GM18499 (cell line): ENCODE measurements at regions not wholly inside any gene's neighbourhood (a gene's known extent, or its start where the extent isn't known, plus 50 kb on each side); places are given as distances from the start of the nearest gene placed in this dataset.

ENCODE experiments used
- ATAC-seq: cut with Tn5 transposase; IDR thresholded peaks from one replicate; pipeline ENCODE4 v1.9.1; 2021; ENCODE audit warnings: moderate number of reproducible peaks; ENCODE audit not compliant: insufficient read depth, unreplicated experiment

GRCh38 chr3:84825817-84826216 is 133.0 kb upstream of the CADM2 start:
- no peak for ATAC-seq

- no peak for ATAC-seq
Measured at GRCh38 chr3:84830476-84830875, 128.3 kb upstream of the CADM2 start.

- ATAC-seq: no peak
Measured at GRCh38 chr3:84835366-84835765, 123.4 kb upstream of the CADM2 start.

GRCh38 chr3:84836961-84837360 is 121.8 kb upstream of the CADM2 start:
- ATAC-seq: no peak

GRCh38 chr3:84877092-84877491 is 81.7 kb upstream of the CADM2 start:
- ATAC-seq: no peak

GRCh38 chr3:84881288-84881687 is 77.5 kb upstream of the CADM2 start:
- no peak for ATAC-seq

GRCh38 chr3:84885199-84885882 is 73.4 kb upstream of the CADM2 start:
- no peak for ATAC-seq

GRCh38 chr3:84891851-84892250 is 66.9 kb upstream of the CADM2 start:
- ATAC-seq: no peak

GRCh38 chr3:84893211-84893610 is 65.6 kb upstream of the CADM2 start:
- ATAC-seq: no peak

- no peak for ATAC-seq
Measured at GRCh38 chr3:84904212-84904611, 54.6 kb upstream of the CADM2 start.

GRCh38 chr3:84904816-84905555 is 53.8 kb upstream of the CADM2 start:
- ATAC-seq: no peak

GRCh38 chr3:84905556-84905920 is 53.3 kb upstream of the CADM2 start:
- no peak for ATAC-seq

- ATAC-seq: no peak
Measured at GRCh38 chr3:84906065-84906464, 52.7 kb upstream of the CADM2 start.
